CD4-positive, alpha-beta T cell (primary cell): ENCODE measurements at regions not wholly inside any gene's neighbourhood (a gene's known extent, or its start where the extent isn't known, plus 50 kb on each side); places are given as distances from the start of the nearest gene placed in this dataset.

Experiments
- ATAC-seq: fragments of 200-7000 bp; cut with Tn5 transposase; one replicate; pipeline ENCODE4 v1.10.0; 2022; ENCODE audit warnings: mild to moderate bottlenecking; ENCODE audit not compliant: poor library complexity
- CTCF ChIA-PET: fragments of 350-600 bp; sonication (Branson Sonifier 250); formaldehyde crosslinking; loops from one replicate; lab custom pipeline; 2021; ENCODE audit warnings: antibody characterized with exemption, inconsistent platforms; lab: Charles Lee
- POLR2A ChIA-PET: fragments of 350-600 bp; sonication (Branson Sonifier 250); formaldehyde crosslinking; loops from one replicate; lab custom pipeline; 2021; ENCODE audit warnings: antibody characterized with exemption, inconsistent platforms; lab: Charles Lee
- DNase-seq, 14 experiments: peaks; one replicate each; pipeline ENCODE4 v3.0.0-alpha.2; 2013 to 2020; ENCODE audit warnings: mixed read lengths in 2 of 14
- H3K27ac ChIP-seq, 2 donors: one replicate each; pipeline versions ENCODE4 v1.5.1 to v1.7.0; 2013; ENCODE audit warnings: low read length in 2 of 2, low read depth in 1 of 2, mild to moderate bottlenecking in 1 of 2
- H3K27me3 ChIP-seq, 2 experiments: 1 replicate in 1 of 2; 2 replicates in 1 of 2; pipeline versions ENCODE4 v1.6.1 to v1.7.0; 2013; ENCODE audit warnings: low read length in 2 of 2, control low read depth in 1 of 2, mild to moderate bottlenecking in 1 of 2, moderate library complexity in 1 of 2; ENCODE audit not compliant: insufficient read depth in 2 of 2, control insufficient read depth in 1 of 2
- H3K36me3 ChIP-seq: one replicate; pipeline ENCODE4 v1.6.1; 2013; ENCODE audit warnings: low read length, control low read depth; ENCODE audit not compliant: insufficient read depth
- H3K4me1 ChIP-seq: one replicate; pipeline ENCODE4 v1.6.1; 2013; ENCODE audit warnings: low read length, control low read depth; ENCODE audit not compliant: insufficient read depth
- H3K4me3 ChIP-seq: one replicate; pipeline ENCODE4 v1.5.1; 2013; ENCODE audit warnings: mild to moderate bottlenecking, low read length, moderate library complexity
- H3K9me3 ChIP-seq, 2 experiments: 1 replicate in 1 of 2; 2 replicates in 1 of 2; pipeline versions ENCODE4 v1.6.1 to v1.7.0; 2013; ENCODE audit warnings: low read length in 2 of 2, mild to moderate bottlenecking in 2 of 2, control low read depth in 1 of 2, moderate library complexity in 1 of 2; ENCODE audit not compliant: control insufficient read depth in 1 of 2, insufficient read depth in 1 of 2
- H3K27ac Mint-ChIP-seq: one replicate; pipeline ENCODE4 v1.8.0; 2020; ENCODE audit warnings: mixed read lengths
- H3K27me3 Mint-ChIP-seq: one replicate; pipeline ENCODE4 v1.8.0; 2021; ENCODE audit warnings: mixed read lengths
- H3K36me3 Mint-ChIP-seq: one replicate; pipeline ENCODE4 v1.8.0; 2021; ENCODE audit warnings: low read depth, mixed read lengths
- H3K4me1 Mint-ChIP-seq: one replicate; pipeline ENCODE4 v1.8.0; 2021; ENCODE audit warnings: low read depth, mixed read lengths
- H3K4me3 Mint-ChIP-seq: one replicate; pipeline ENCODE4 v1.8.0; 2020; ENCODE audit warnings: mild to moderate bottlenecking, mixed read lengths
- H3K9me3 Mint-ChIP-seq: one replicate; pipeline ENCODE4 v1.8.0; 2020; ENCODE audit warnings: mixed read lengths
- intact Hi-C, 2 experiments: fragments of 100-400 bp; cut with DNase I in 1 of 2; cut with micrococcal nuclease in 1 of 2; formaldehyde crosslinking; loops; one replicate each; pipeline versions ENCODE4 v1.15.1 to v1.9.0; 2023 to 2025; cut with DNase I, micrococcal nuclease
- TF ChIP-seq, protein P1 (sequence below): fragments of 200-600 bp; IDR thresholded peaks from one replicate; pipeline ENCODE4 v1.8.0; 2022; ENCODE audit warnings: antibody characterized with exemption, mild to moderate bottlenecking

DNA sequence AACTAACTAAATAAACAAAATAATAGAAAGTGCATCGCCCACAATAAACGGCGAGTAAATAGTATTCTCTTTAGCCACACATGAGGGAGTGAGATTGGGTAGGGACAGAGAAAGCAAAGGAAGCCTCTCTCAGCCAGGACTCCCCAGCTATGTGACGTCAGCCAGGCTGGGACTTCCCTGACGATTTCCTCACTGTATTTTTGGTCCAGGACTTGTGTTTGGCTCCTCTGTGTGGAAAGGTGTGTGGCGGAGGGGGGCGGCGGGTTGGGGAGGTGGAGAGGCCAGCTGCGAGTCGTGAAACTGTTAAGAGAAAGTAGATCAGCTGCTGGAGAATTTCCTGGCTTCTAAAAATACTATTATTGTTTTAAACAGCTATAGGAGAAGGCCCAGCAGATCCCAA is 1124.6 kb downstream of the AACS start:
- ChIA-PET CTCF (no interaction called here), POLR2A (no interaction called here)
- Histone ChIP-seq H3K27me3 (peaks cover 5 to 8% of the 10 kb centered on the region in 2 experiments), H3K27ac (no peak overlapping the region), H3K4me3 (no peak overlapping the region), H3K4me1 (no peaks in the 10 kb centered on the region), H3K9me3 (peaks cover 5 to 25% of the 10 kb centered on the region in 2 experiments), H3K36me3 (no peaks in the 10 kb centered on the region)
- TF ChIP-seq, protein P1, sequence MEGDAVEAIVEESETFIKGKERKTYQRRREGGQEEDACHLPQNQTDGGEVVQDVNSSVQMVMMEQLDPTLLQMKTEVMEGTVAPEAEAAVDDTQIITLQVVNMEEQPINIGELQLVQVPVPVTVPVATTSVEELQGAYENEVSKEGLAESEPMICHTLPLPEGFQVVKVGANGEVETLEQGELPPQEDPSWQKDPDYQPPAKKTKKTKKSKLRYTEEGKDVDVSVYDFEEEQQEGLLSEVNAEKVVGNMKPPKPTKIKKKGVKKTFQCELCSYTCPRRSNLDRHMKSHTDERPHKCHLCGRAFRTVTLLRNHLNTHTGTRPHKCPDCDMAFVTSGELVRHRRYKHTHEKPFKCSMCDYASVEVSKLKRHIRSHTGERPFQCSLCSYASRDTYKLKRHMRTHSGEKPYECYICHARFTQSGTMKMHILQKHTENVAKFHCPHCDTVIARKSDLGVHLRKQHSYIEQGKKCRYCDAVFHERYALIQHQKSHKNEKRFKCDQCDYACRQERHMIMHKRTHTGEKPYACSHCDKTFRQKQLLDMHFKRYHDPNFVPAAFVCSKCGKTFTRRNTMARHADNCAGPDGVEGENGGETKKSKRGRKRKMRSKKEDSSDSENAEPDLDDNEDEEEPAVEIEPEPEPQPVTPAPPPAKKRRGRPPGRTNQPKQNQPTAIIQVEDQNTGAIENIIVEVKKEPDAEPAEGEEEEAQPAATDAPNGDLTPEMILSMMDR = no peak
- intact Hi-C loops = no loop called here
- no peak overlapping the region for H3K27ac Mint-ChIP-seq
- H3K4me1 Mint-ChIP-seq = no peaks in the 10 kb centered on the region
- ATAC-seq (no peak), DNase-seq (no peak)
- peaks cover 42% of the 10 kb centered on the region for H3K27me3 Mint-ChIP-seq
- no peak overlapping the region for H3K4me3 Mint-ChIP-seq
- H3K36me3 Mint-ChIP-seq = no peaks in the 10 kb centered on the region
- H3K9me3 Mint-ChIP-seq = no peaks in the 10 kb centered on the region

DNA sequence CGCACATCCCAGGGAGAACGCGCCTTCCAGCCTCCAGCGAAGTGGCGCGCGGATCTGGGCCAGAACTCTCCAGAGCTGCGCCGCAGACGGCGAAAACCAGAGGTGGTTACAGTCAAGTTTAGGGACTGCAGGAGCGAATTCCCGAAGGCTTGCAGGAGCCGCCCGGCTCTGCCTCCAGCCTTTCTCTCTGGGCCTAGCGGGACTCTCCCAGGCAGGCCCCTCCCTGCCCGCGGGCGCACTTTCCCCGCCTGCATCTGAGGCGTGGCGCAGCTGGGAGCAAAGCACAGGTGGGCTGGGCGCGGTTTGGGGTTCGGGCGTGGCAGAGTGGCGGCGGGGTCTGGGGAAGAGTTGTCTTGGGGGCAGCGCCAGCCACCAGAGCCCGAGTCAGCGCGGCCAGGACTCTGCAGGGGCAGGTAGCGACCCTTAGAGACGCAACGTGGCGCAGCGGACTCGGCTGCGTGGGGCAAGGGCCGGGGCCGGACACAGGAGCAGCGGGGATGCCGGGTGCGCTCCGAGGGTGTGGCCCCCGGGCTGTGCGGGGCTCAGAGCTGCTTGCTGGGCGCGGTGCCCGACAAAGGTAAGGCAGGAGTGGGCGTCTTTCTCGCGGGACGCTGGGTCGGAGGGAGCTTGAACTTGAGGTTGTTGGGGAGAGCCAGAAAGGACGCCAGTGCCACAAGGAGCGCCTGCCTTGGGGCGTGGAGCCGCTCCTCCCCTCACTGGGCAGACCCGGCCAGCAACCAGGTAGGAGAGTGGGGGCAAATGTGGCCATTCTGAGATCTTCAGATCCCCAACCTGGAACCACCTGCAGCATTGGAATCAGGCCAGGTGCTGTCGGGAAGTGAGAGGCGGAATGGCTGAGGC is 1126.0 kb downstream of the AACS start:
- no peaks in the 10 kb centered on the region for H3K36me3 ChIP-seq
- H3K4me3 ChIP-seq = no peak overlapping the region
- no peaks in the 10 kb centered on the region for H3K4me1 ChIP-seq
- TF ChIP-seq, protein P1 = no peak
- DNase-seq (no peak), ATAC-seq (no peak)
- intact Hi-C loops = no loop called here
- Mint-ChIP-seq H3K27ac (no peak overlapping the region), H3K36me3 (no peaks in the 10 kb centered on the region), H3K27me3 (peaks cover 42% of the 10 kb centered on the region), H3K4me3 (no peak overlapping the region), H3K9me3 (peaks cover 2% of the 10 kb centered on the region), H3K4me1 (no peaks in the 10 kb centered on the region)
- peaks cover 5 to 25% of the 10 kb centered on the region in 2 experiments for H3K9me3 ChIP-seq
- H3K27me3 ChIP-seq = peaks cover 5 to 8% of the 10 kb centered on the region in 2 experiments
- H3K27ac ChIP-seq = no peak overlapping the region
- CTCF ChIA-PET = no interaction called here
- POLR2A ChIA-PET = no interaction called here

DNA sequence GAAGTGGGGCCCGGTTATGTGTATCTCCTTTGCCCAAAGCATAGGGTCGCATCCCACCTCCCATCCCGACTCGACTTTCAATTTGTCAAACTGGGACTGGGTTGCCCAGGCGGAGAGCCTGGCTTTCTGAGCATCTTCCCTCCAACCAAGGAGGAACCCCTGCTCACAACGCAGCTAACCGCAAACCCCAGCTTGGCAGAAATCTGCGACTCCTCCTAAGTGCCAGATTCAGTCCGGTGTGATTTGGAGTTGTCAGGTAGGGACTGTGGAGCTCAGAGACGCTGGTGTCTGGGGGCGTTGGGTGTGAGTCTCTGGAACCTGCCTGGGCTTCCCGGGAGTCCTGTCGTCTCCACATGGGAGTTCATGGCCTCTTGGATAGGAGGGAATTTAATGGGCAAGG is 1126.7 kb downstream of the AACS start:
- TF ChIP-seq, protein P1 = no peak
- peaks cover 5 to 8% of the 10 kb centered on the region in 2 experiments for H3K27me3 ChIP-seq
- no peak overlapping the region for H3K27ac ChIP-seq
- Mint-ChIP-seq H3K27me3 (peaks cover 41% of the 10 kb centered on the region), H3K9me3 (peaks cover 2% of the 10 kb centered on the region), H3K4me1 (no peaks in the 10 kb centered on the region), H3K27ac (no peak overlapping the region), H3K36me3 (no peaks in the 10 kb centered on the region), H3K4me3 (no peak overlapping the region)
- intact Hi-C loops = no loop called here
- H3K4me1 ChIP-seq = no peaks in the 10 kb centered on the region
- peaks cover 5 to 25% of the 10 kb centered on the region in 2 experiments for H3K9me3 ChIP-seq
- DNase-seq (no peak), ATAC-seq (no peak)
- H3K36me3 ChIP-seq = no peaks in the 10 kb centered on the region
- POLR2A ChIA-PET = no interaction called here
- CTCF ChIA-PET = no interaction called here
- H3K4me3 ChIP-seq = no peak overlapping the region
